Stimulated activated CD8-positive, alpha-beta memory T cell treated with anti-CD3 and anti-CD28 coated beads, Interleukin-4, amount 100 ng/mL, for 1 hour (primary cell): ENCODE measurements at regions not wholly inside any gene's neighbourhood (a gene's known extent, or its start where the extent isn't known, plus 50 kb on each side); places are given as distances from the start of the nearest gene placed in this dataset.

Experiments used
- DNase-seq, 2 donors: peaks; one replicate each; pipeline ENCODE4 v3.0.0-alpha.2; 2020; ENCODE audit warnings: low read depth in 2 of 2, low spot score in 1 of 2

DNA sequence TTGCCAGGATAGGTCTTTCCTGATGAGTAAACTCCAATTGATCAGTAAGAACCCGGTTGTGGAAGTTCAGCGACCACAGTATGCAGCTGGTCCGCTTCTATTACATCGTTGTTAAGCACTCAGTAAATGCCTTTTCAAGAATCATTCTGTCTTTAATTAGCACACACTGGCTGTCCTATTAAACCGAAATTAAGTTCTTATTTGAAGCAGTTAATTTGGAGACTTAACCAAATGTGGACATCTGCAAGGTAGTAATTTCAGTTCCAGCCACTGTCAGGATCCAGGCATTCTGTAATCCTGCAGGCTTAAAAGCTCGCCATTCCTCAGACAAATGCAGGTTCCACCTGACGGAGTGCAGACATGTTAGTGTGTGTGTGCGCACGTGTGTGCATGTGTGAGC, 254.6 kb downstream of the IRX2 start:
- DNase-seq, result no peak

DNA sequence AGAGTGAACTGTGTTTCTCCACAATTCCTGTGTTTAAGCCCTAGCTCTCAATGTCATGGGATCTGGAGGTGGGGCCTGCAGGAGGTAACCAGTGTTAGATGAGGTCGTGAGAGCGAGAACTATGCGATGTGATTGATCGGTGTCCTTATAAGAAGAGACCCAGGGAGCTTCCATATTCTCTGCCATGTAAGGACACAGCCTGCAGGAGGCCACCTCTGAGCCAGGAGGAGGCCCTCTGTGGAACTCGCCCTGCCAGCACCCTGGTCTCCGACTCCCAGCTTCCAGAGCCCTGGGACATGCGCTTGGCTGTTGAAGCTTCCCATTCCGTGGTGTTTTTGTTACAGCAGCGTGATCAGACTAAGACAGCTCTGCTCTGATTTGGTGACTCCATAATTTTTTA, 255.4 kb downstream of the IRX2 start:
- DNase-seq, result no peak

DNA sequence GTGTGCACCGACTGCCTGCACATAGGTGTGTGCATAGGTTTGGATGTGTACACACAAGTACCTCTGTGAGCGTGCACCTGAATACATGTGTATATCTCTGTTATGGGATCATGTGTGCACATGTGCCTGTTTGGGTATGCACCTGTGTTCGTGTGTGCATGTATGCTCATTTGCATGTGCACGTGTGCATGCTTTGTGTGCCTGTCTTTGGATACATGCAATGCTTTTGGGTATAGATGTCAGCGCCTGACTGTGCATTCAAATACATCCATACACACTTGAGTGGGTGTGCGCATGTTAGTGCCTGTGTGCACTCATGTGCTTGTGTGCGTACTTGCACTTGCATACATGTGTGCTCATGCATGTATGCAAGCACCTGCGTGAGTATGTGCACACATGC, 258.1 kb downstream of the IRX2 start:
- DNase-seq, result no peak

DNA sequence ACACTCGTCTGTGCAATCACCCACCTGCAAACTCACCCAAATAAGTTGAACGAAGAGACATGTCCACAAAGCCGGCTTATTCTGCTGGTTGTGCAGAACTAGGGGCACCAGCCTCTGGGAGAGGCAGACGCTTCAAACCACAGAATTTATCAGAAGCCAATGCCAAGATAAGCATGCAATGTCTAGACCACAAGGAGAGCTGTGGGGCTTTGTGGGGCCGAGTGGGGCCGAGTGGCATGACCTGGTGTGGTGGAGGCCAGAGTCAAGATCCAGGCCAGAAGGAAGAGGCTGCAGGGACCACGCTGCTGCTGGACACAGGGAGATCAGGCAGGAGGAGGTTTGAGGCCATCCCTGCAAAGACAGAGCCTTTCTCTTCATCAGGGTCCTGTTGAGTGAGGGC, 259.0 kb downstream of the IRX2 start:
- DNase-seq, result no peak

DNA sequence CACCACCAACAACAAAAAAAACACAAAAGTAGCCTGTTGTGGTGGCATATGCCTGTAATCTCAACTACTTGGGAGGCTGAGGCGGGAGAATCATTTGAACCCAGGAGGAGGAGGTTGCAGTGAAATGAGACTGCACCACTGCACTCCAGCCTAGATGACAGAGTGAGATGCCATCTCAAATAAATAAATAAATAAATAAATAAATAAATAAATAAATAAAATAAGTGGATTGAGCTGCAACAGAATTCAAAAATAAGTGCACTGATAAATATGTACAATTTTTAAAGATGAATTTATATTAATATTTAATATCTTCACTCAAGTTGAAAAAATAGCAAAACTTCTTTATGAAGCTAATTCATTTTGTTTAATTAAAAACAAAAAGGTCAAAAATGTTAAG, 259.6 kb downstream of the IRX2 start:
- DNase-seq, result no peak

DNA sequence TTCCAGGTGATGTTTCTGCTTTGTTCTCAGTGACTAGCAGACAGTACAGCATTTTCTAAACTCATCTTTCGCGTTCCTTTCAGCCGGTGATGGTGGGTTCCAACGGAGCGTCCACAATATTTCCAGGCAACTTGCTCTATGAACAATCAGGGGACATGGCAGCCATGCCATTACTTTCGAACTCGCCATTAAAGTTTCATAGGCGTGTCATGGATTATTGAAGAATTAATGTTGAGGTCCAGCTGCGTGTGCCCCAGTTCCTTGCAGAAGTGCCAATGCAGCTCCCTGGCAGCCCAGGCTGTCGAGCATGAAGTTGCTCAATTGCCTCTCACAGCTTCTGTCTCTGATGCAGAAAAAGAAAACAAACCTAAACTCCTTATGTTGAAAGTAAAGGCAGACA, 262.2 kb downstream of the IRX2 start:
- DNase-seq, result no peak

DNA sequence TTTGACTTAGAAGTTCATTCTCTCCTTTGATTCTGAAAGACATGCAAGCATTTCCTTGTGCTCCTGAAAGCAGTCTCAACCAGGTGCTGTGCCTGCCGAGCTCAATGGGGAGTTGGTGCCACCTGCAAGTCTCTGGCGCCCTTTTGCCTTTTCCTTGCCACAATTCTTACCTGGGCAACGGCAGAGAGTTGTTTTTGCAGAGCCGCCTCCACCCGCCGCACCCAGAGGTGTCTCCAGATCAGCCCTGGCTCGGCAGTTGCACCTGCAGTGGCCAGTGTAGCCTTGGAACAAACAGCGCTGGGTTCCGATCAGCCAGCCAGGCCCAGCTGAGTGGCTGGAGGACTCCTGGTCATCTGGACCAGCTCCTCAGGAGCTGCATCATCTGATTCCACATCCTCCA, 262.9 kb downstream of the IRX2 start:
- no peak for DNase-seq

DNA sequence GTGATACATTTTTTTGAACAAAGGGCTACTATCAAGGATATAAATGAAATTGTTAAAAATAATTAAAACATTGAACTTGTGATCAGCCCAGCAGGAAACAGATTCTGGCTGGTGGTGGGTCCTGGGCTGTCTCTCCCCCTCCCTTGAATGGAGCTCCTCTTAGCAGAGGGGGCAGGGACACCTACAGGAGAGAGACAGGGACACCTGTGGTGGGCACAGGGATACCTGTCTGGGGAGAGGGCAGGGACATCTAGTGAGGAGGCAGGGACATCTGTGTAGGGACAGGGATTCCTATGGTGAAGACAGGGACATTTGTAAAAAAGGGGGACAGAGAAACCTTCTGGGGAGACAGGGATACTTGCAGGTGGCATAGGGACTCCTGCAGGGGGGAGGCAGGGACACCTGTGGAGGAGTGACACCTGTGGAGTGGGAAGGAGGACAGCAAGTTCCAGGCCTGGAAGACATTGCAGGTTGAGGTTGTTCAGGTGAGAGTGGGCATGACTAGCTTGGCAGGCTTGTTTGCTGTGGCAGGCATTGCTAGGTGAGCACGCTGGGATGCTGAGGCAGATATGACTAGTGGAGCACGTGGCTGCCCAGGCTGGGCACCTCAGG, 264.2 kb downstream of the IRX2 start:
- DNase-seq, result no peak

DNA sequence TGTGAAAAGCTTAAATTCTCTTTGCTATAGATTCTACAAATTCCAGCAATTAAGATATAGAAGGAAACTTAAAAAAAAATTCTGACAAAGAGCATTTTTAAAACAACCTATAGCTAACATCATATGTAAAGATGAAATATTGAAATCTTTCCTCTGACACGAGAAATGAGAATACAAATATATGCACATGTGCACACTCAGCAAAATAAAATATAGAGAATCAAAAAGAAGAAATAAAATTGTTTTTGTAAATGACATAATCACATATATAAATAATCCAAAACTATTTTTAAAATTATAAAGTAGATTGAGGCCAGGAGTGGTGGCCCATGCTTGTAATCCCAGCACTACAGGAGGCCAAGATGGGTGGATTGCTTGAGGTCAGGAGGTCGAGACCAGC, 265.1 kb downstream of the IRX2 start:
- no peak for DNase-seq

DNA sequence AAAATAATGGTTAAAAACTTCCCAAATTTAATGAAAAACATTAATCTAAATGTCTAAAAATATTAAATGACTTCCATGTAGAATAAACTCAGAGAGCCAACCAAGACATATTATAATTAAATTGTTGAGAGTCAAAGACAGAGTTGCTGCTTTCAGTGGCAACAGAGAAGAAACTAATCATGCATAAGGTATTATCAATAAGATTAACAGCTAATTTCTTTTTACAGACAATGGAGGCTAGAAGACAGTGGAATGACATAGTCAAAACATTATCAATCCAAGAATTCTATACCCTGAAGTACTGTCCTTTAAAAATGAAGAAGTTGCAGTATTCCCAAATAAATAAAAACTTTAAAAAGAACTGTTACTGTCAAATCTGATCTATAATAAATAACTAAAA, 268.7 kb downstream of the IRX2 start:
- DNase-seq, result no peak

DNA sequence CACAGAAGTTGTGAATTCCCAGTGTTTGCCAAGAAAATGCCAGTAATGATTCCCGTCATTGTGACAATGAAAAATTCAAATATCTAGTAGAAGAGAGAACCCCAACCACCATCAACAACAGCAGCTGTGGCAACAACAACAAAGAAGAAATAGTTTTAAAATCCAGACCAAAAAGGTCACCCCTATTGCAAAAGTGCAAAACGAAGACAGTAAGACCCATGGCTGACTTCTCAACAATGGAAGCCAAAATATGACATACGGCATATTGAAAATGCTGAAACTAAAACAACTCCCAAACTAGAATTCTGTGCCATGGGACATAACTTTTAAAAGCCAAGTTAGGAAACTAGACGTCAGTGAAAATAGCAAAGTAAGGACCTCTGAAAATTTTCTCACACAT, 270.6 kb downstream of the IRX2 start:
- no peak for DNase-seq

DNA sequence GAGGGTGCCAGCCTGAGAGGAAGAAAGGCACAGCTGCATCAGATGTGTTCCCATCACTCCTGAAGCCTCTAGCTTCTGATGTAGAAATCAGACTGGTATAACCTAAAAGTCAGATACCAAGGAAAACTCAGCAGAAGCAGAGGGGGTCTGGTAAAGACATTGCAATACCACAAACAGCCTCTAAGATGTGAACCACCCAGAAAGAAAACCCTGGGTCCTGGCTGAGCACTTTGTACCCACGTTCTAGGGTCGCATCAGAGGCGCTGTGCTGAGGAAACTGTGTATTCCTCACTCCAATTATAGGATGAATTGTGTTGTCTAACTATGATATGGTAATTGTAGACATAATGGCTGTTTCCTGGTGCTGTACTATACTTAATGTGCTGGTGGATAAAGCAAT, 275.6 kb downstream of the IRX2 start:
- DNase-seq, result no peak

DNA sequence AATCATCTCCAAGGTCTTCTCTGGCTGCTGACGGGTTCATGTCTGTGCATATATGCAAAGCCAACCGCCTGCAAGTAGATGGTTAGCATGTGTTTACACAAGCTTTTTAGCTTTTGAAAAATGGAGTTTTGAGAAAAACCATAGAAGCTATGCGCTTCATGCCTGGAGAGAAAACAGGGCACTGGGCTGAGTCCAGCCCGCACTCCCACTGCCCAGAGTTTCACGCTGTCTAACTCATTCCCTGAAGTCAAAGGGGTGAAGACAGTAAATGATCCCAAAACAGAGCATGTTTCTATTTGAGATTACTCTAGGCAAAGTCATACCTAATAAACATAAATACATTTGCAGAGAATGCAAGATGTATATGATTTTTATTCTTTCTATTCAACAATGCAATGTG, 278.8 kb downstream of the IRX2 start:
- no peak for DNase-seq

DNA sequence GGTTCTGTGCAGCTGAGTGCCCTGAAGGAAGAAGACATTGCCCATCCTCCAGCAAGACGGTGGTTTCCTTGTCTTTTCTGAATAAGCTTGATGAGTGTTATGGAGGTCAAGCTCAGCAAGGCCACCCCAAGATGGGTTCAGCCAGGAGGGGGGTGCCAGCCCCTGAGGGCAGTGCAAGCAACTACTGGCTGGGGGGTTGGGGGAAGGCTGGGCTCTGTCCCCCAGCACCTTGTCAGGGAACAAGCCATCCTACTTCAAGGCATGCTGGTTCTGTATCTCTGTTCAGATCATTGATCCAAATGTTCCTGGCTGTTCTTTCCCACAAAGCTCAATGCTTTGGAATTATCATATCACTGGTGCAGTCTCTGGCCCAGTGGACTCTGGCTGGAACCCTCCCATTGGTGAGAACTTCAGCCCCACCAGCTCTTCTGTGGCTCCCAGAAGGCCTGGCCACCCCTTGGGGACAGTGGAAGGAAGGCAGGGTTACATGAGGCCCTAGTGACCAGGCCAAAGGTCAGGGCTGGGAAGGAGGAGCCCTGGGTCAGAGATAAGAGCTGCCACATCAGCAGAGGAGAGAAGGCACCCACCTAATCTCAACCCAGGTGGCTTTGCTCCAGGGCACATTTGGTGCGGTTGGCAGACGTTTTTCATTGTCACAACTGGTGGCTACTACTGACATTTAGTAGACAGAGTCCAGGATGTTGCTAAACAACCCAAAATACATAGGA, 280.2 kb downstream of the IRX2 start:
- DNase-seq, result no peak

DNA sequence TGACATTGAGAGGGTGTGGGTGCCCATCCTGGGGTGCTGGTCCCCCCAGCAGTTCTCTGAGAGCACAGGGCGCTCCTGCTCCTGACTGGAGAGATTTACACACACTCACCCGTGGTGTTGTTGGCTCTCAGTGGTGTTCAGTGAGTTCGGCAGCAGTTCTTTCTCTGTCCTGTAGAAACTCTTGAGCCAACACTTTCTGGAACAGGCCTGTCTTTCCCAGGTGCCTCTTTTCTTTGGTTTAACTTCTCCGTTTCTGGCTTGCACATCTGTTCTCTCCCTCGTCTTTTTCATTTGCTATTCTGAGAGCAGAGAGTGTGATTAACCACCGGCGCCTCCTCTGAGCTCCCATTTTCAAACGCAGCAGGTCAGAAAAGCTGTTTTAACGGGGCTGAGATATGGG, 284.5 kb downstream of the IRX2 start:
- DNase-seq, result no peak

DNA sequence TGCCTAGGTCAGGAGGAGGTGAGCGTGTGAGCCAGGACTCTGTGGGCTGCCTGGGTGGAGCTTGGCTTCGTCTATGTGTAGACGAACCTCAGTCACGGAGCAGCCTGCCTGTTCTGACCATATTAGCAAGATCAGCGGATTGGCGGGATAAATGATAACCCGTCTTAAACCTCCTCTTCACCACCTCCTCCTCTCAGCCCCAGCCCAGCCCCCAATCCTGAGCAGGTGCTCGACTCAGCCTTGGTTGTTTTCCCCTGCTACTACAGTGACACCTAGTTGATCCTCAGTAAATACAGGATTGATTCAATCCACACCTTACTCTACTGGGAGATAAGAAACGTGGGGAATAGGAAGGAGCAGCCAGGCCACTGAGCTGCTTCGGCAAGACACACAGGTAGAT, 286.1 kb downstream of the IRX2 start:
- DNase-seq, result no peak

DNA sequence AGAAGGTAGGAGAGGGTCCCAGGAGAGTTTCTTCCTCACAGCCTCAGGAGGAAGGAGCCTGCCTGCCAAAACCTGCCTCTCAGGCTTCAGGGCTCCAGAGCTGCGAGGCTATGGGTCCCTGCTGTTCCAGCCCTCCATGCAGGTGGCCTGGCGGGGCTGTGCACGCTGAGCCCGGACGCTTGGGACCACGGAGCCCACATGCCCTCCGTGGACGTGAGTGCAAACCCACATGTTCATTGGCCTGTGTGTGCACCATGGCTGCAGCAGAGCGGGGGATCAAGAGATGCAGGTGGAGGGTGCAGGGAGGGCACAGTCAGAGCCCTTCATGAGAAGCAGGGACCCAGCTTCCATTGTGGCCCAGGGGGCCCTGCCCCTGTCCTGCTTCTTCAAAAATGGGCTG, 287.3 kb downstream of the IRX2 start:
- DNase-seq, result no peak

DNA sequence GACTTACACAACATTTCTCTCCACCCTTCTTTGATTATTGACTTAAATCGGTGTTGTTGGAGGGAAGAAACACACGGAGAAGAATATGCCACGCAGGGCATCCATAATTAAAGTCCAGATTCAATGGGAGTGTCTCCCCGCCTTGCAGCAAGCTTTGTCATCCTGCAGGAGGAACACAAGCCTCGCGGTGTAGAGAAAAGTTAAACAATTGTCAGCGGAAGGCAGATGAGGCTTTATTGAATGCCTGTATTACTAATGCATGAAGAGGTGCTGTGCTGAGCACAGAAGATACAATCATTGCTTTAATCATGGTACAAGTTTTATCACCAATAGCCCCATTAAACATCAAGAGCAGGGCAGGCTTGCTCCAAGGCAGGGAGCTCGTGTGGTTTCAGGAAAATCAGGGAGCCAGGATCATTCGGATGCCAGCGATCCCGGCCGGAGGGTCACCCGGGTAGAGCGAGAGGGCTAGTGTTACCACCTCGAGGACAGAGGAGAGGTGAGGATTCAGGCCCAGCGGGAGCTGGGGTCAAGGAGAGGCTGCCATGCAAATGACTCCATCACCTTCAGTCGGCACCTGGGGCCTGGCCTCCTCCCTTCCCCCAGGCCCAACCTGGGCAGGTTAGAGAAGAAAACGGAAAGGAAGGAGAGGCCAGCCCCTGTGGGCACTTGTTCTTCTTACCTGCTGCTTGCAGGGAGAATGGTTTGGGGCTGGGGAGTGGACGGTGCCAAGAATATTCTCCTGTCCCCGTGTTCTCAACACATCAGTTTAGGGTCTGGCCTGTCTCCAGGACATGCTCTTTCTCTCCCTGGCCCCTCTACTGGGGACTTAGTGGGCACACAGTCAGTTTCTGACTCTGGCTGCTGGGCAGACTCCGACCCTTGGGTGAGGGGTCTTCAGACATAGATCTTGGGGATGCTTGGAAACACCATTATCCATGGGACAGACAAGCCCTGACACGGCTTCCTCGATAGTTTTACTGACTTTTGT, 289.5 kb downstream of the IRX2 start:
- no peak for DNase-seq

DNA sequence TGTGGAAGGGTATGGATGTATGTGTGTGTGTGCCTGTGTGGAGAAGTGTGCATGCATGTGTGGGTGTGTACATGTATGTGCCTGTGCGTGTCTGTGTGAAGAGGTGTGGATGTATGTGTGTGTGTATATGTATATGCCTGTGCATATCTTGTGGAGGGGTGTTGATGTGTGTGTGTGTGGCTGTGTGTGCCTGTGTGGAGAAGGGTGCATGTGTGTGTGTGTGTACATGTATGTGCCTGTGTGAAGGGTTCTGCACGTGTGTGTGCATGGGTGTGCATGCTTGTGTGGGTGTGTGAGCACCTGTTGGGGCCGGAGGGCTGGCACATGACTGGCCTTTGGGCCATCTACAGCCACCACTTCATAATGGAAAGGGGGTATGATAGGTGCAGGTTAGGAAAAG, 291.4 kb downstream of the IRX2 start:
- DNase-seq, result no peak

DNA sequence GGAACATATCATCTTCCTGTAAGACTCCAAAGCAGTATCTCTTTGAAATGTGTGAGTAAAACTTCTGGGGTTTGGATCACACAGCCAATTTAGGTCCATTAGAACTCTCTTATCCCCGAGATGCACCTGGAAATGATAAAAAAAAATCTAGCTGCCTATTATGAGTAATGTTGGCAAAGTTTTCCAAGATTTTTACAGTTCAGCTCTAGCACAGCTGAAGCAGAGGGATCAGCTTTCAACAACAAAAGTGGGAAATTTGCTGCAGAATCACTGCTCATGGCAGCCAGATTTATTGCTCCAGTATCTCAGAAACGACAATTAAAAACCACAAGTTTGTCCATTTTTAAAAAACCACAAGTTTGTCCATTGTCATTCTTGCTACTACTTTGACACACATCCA, 292.2 kb downstream of the IRX2 start:
- no peak for DNase-seq

DNA sequence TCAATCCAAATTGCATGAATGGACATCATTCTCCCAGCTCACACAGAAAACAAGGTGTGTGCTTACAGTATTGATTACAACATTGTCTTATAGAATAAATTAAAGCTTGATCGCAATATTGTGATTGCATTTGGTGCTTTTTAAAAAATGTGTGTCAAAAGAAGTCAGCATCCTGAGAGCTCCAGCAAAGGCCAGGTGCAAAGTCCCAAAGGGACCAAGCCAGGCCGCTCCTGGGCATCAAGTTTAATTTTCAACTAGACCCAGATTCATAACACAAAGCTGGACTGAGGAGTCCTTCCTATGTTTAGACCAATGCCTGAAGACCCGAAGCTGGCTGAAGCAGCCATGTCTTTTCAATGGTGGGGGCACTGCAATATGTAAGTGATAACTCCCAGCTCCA, 295.6 kb downstream of the IRX2 start:
- no peak for DNase-seq

DNA sequence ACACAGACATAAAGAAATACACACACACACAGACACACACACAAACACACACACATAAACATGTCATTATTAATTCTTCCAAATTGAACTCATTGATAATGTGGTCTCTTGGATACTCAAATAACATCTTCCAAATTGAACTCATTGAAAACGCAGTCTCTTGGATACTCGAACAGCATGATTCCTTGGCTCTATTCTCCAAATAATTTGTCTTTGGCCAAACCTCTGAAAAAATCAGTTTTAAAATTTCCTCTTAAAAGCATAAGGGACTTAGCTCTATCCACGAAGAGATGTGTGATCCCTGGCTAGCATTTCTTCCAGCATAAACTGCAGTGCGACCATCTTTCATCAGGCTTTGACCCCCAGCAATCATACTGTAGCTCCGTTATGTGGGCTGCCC, 296.6 kb downstream of the IRX2 start:
- DNase-seq, result no peak
